Right atrium auricular region (tissue), 2 donors: ENCODE measurements at regions not wholly inside any gene's neighbourhood (a gene's known extent, or its start where the extent isn't known, plus 50 kb on each side); places are given as distances from the start of the nearest gene placed in this dataset.

Experiments used
- DNase-seq: peaks from one replicate; pipeline ENCODE4 v3.0.0-alpha.2; 2019; ENCODE audit warnings: low spot score
- H3K27ac ChIP-seq, 2 donors: fragments of 200-600 bp; sonication (generic); 1 replicate in 1 of 2; 2 replicates in 1 of 2; pipeline ENCODE4 v1.5.1; 2016 to 2019
- H3K27me3 ChIP-seq, 2 donors: fragments of 200-600 bp; sonication (generic); one replicate each; pipeline versions ENCODE4 v1.5.1 to v1.6.0; 2017 to 2019
- H3K36me3 ChIP-seq: fragments of 200-600 bp; sonication (generic); one replicate; pipeline ENCODE4 v1.5.1; 2016
- H3K4me1 ChIP-seq, 2 donors: fragments of 200-600 bp; sonication (generic); one replicate each; pipeline versions ENCODE4 v1.5.1 to v1.6.0; 2017 to 2019
- H3K4me3 ChIP-seq, 2 donors: fragments of 200-600 bp; sonication (generic); 1 replicate in 1 of 2; 2 replicates in 1 of 2; pipeline ENCODE4 v1.5.1; 2017 to 2019; ENCODE audit warnings: mild to moderate bottlenecking in 1 of 2, moderate library complexity in 1 of 2
- H3K9me3 ChIP-seq, 2 donors: fragments of 200-600 bp; sonication (generic); one replicate each; pipeline ENCODE4 v1.5.1; 2019
- CTCF ChIP-seq, 2 donors: fragments of 200-600 bp; sonication (generic); IDR thresholded peaks; one replicate each; pipeline ENCODE4 v1.5.1; 2019; ENCODE audit warnings: antibody characterized with exemption in 2 of 2

- H3K27me3 ChIP-seq = no peaks in the 10 kb centered on the region
- no peak overlapping the region for H3K4me3 ChIP-seq
- DNase-seq = no peak
- no peaks in the 10 kb centered on the region for H3K9me3 ChIP-seq
- no peaks in the 10 kb centered on the region for H3K4me1 ChIP-seq
- no peak overlapping the region for H3K27ac ChIP-seq
- no peaks in the 10 kb centered on the region for H3K36me3 ChIP-seq
- no peak for TF ChIP-seq CTCF (IDR thresholded peaks at IDR 0.05)
These were observed 224.0 kb downstream of the PLOD2 start for GRCh38 chr3:145936971-145937370.

- no peak for TF ChIP-seq CTCF (IDR thresholded peaks at IDR 0.05)
- DNase-seq = no peak
- no peaks in the 10 kb centered on the region for H3K9me3 ChIP-seq
- no peaks in the 10 kb centered on the region for H3K36me3 ChIP-seq
- no peak overlapping the region for H3K4me3 ChIP-seq
- no peak overlapping the region for H3K27ac ChIP-seq
- no peaks in the 10 kb centered on the region for H3K4me1 ChIP-seq
- H3K27me3 ChIP-seq = no peaks in the 10 kb centered on the region
These were observed 221.6 kb downstream of the PLOD2 start for GRCh38 chr3:145939431-145939830.

- no peak overlapping the region for H3K4me3 ChIP-seq
- no peaks in the 10 kb centered on the region for H3K27me3 ChIP-seq
- H3K27ac ChIP-seq = no peak overlapping the region
- no peaks in the 10 kb centered on the region for H3K36me3 ChIP-seq
- H3K4me1 ChIP-seq = no peaks in the 10 kb centered on the region
- no peak for DNase-seq
- H3K9me3 ChIP-seq = no peaks in the 10 kb centered on the region
- TF ChIP-seq CTCF (IDR thresholded peaks at IDR 0.05) = no peak
These were observed 218.9 kb downstream of the PLOD2 start for GRCh38 chr3:145942052-145942451.

- H3K4me3 ChIP-seq = no peak overlapping the region
- H3K9me3 ChIP-seq = peaks cover 0 to 6% of the 10 kb centered on the region in 2 donors
- H3K4me1 ChIP-seq = no peaks in the 10 kb centered on the region
- H3K27me3 ChIP-seq = no peaks in the 10 kb centered on the region
- TF ChIP-seq CTCF (IDR thresholded peaks at IDR 0.05) = no peak
- no peak for DNase-seq
- no peak overlapping the region for H3K27ac ChIP-seq
- no peaks in the 10 kb centered on the region for H3K36me3 ChIP-seq
These were observed 217.0 kb downstream of the PLOD2 start for GRCh38 chr3:145943952-145944351.

GRCh38 chr3:145951441-145951840 is 209.5 kb downstream of the PLOD2 start:
- peaks cover 0 to 6% of the 10 kb centered on the region in 2 donors for H3K9me3 ChIP-seq
- no peak overlapping the region for H3K4me3 ChIP-seq
- no peaks in the 10 kb centered on the region for H3K36me3 ChIP-seq
- no peaks in the 10 kb centered on the region for H3K27me3 ChIP-seq
- no peak for TF ChIP-seq CTCF (IDR thresholded peaks at IDR 0.05)
- no peaks in the 10 kb centered on the region for H3K4me1 ChIP-seq
- no peak overlapping the region for H3K27ac ChIP-seq
- DNase-seq = no peak

- Histone ChIP-seq H3K27ac (no peak overlapping the region), H3K4me1 (no peaks in the 10 kb centered on the region), H3K4me3 (no peak overlapping the region), H3K36me3 (no peaks in the 10 kb centered on the region), H3K27me3 (no peaks in the 10 kb centered on the region), H3K9me3 (peaks cover 0 to 6% of the 10 kb centered on the region in 2 donors)
- TF ChIP-seq CTCF (IDR thresholded peaks at IDR 0.05) = no peak
- DNase-seq = no peak
These were observed 208.4 kb downstream of the PLOD2 start for GRCh38 chr3:145952536-145952935.
